PC-9 (cell line): ENCODE measurements at regions not wholly inside any gene's neighbourhood (a gene's known extent, or its start where the extent isn't known, plus 50 kb on each side); places are given as distances from the start of the nearest gene placed in this dataset.

Experiments
- BruUV-seq: library from RNA; stranded (reverse); fragments of 400-500 nt; replicated peaks from 2 replicates; lab custom pipeline; 2021; lab: Mats Ljungman, UMichigan
- CTCF ChIA-PET: fragments of 300-600 bp; sonication (Branson Sonifier 250); formaldehyde crosslinking; loops from one replicate; lab custom pipeline; 2022; ENCODE audit warnings: antibody characterized with exemption; lab: Charles Lee
- POLR2A ChIA-PET: fragments of 300-600 bp; sonication (Branson Sonifier 250); formaldehyde crosslinking; loops from one replicate; lab custom pipeline; 2022; ENCODE audit warnings: antibody characterized with exemption; ENCODE audit not compliant: unreplicated experiment; lab: Charles Lee
- DNase-seq, 2 experiments: peaks; one replicate each; pipeline versions ENCODE4 v3.0.0 to v3.0.0-alpha.2; 2015 to 2022; ENCODE audit warnings: mixed read lengths in 1 of 2
- H2AFZ ChIP-seq: fragments of 200-600 bp; sonication (generic); 2 replicates; pipeline ENCODE4 v1.8.1; 2017; ENCODE audit warnings: antibody characterized with exemption
- H3F3A ChIP-seq: fragments of 200-600 bp; sonication (generic); 2 replicates; pipeline ENCODE4 v1.8.1; 2017; ENCODE audit warnings: antibody characterized with exemption, mild to moderate bottlenecking, low read depth; ENCODE audit not compliant: insufficient read depth
- H3K27ac ChIP-seq: fragments of 200-600 bp; sonication (generic); 2 replicates; pipeline ENCODE4 v1.6.1; 2016; ENCODE audit warnings: mixed run types
- H3K27me3 ChIP-seq: fragments of 200-600 bp; sonication (generic); 2 replicates; pipeline ENCODE4 v1.6.1; 2016; ENCODE audit warnings: low read depth, mixed run types; ENCODE audit not compliant: insufficient read depth
- H3K36me3 ChIP-seq: fragments of 200-600 bp; sonication (generic); 2 replicates; pipeline ENCODE4 v1.6.1; 2016; ENCODE audit warnings: low read depth, mixed run types
- H3K4me1 ChIP-seq: fragments of 200-600 bp; sonication (generic); replicated peaks from 2 replicates; pipeline ENCODE4 v1.6.1; 2016; ENCODE audit warnings: mixed run types; ENCODE audit not compliant: insufficient read depth
- H3K4me2 ChIP-seq: fragments of 200-600 bp; sonication (generic); 2 replicates; pipeline ENCODE4 v1.6.1; 2017; ENCODE audit warnings: mixed run types
- H3K4me3 ChIP-seq: fragments of 200-600 bp; sonication (generic); 2 replicates; pipeline ENCODE4 v1.6.1; 2016; ENCODE audit warnings: mixed run types
- H3K79me2 ChIP-seq: fragments of 200-600 bp; sonication (generic); 2 replicates; pipeline ENCODE4 v1.6.1; 2017; ENCODE audit warnings: low read depth, mixed run types
- H3K9me2 ChIP-seq: fragments of 200-600 bp; sonication (generic); 2 replicates; pipeline ENCODE4 v1.8.1; 2017; ENCODE audit warnings: mild to moderate bottlenecking; ENCODE audit not compliant: insufficient read depth
- H3K9me3 ChIP-seq: fragments of 200-600 bp; sonication (generic); 2 replicates; pipeline ENCODE4 v1.8.1; 2016; ENCODE audit warnings: low read depth; ENCODE audit not compliant: insufficient read depth
- H4K20me1 ChIP-seq: fragments of 200-600 bp; sonication (generic); 2 replicates; pipeline ENCODE4 v1.8.1; 2017; ENCODE audit not compliant: insufficient read depth
- CTCF ChIP-seq: fragments of 200-600 bp; sonication (generic); conservative IDR thresholded peaks from 2 replicates; pipeline ENCODE4 v1.6.1; 2017; ENCODE audit warnings: mixed run types, antibody characterized with exemption, mild to moderate bottlenecking, moderate library complexity
- EZH2 ChIP-seq: fragments of 200-600 bp; sonication (generic); IDR thresholded peaks from 2 replicates; pipeline ENCODE4 v1.8.0; 2017; ENCODE audit warnings: antibody characterized with exemption, low read depth
- intact Hi-C: fragments of 100-400 bp; cut with micrococcal nuclease; formaldehyde crosslinking; loops from one replicate; pipeline ENCODE4 v1.10.0; 2022; ENCODE audit not compliant: unreplicated experiment

- CTCF ChIA-PET, result no interaction called here
- no peaks in the 10 kb centered on the region for H3F3A ChIP-seq
- H3K79me2 ChIP-seq, result no peaks in the 10 kb centered on the region
- peaks cover 13% of the 10 kb centered on the region; the same call in 1 of the 2 replicates for H3K27me3 ChIP-seq
- no peak overlapping the region for H3K4me3 ChIP-seq
- intact Hi-C loops, result no loop called here
- POLR2A ChIA-PET, result no interaction called here
- no peak for DNase-seq
- H3K36me3 ChIP-seq, result no peaks in the 10 kb centered on the region
- no peak overlapping the region for H3K4me2 ChIP-seq
- no peak overlapping the region for H3K27ac ChIP-seq
- H3K4me1 ChIP-seq, result no peaks in the 10 kb centered on the region
- no peak for TF ChIP-seq CTCF
- no peak for TF ChIP-seq EZH2
- H2AFZ ChIP-seq, result no peak overlapping the region
- H3K9me2 ChIP-seq, result no peaks in the 10 kb centered on the region
- BruUV-seq, result no TSS peak
- H3K9me3 ChIP-seq, result no peaks in the 10 kb centered on the region
- H4K20me1 ChIP-seq, result no peaks in the 10 kb centered on the region
These were observed 170.5 kb upstream of the LHX5 start for GRCh38 chr12:113642216-113642615.

GRCh38 chr12:113641426-113642030 lies 169.9 kb upstream of the LHX5 start:
- Histone ChIP-seq H3K27me3 (peaks cover 16% of the 10 kb centered on the region; the same call in 1 of the 2 replicates), H3K27ac (no peak overlapping the region), H3K4me3 (no peak overlapping the region), H3K4me1 (no peaks in the 10 kb centered on the region), H3F3A (no peaks in the 10 kb centered on the region), H3K36me3 (no peaks in the 10 kb centered on the region), H3K79me2 (no peaks in the 10 kb centered on the region), H2AFZ (no peak overlapping the region), H4K20me1 (no peaks in the 10 kb centered on the region), H3K9me2 (no peaks in the 10 kb centered on the region), H3K4me2 (no peak overlapping the region), H3K9me3 (no peaks in the 10 kb centered on the region)
- POLR2A ChIA-PET, result no interaction called here
- no peak for DNase-seq
- TF ChIP-seq EZH2 (no peak), CTCF (no peak)
- intact Hi-C loops, result no loop called here
- BruUV-seq, result no TSS peak
- CTCF ChIA-PET, result no interaction called here

- Histone ChIP-seq H3K4me3 (no peak overlapping the region), H3K4me2 (no peak overlapping the region), H3K27ac (no peak overlapping the region), H3K9me3 (no peaks in the 10 kb centered on the region), H2AFZ (no peak overlapping the region), H3K36me3 (no peaks in the 10 kb centered on the region), H4K20me1 (no peaks in the 10 kb centered on the region), H3K27me3 (peaks cover 23% of the 10 kb centered on the region; the same call in 1 of the 2 replicates), H3F3A (no peaks in the 10 kb centered on the region), H3K79me2 (no peaks in the 10 kb centered on the region), H3K9me2 (no peaks in the 10 kb centered on the region), H3K4me1 (no peaks in the 10 kb centered on the region)
- TF ChIP-seq CTCF (no peak), EZH2 (no peak)
- CTCF ChIA-PET, result no interaction called here
- intact Hi-C loops, result no loop called here
- no TSS peak for BruUV-seq
- POLR2A ChIA-PET, result no interaction called here
- DNase-seq, result no peak
These were observed 169.2 kb upstream of the LHX5 start for GRCh38 chr12:113640837-113641236.
